Liver (tissue), 3 donors: ENCODE measurements at regions not wholly inside any gene's neighbourhood (a gene's known extent, or its start where the extent isn't known, plus 50 kb on each side); places are given as distances from the start of the nearest gene placed in this dataset.

ENCODE experiments used
- CTCF ChIP-seq: fragments of 150-350 bp; IDR thresholded peaks from 2 replicates; pipeline ENCODE4 v1.5.1; 2017; ENCODE audit warnings: improper control_type of control experiment, low read depth, low read length; ENCODE audit not compliant: missing input control
- EGR1 ChIP-seq, 2 donors: IDR thresholded peaks; 2 replicates each; pipeline ENCODE4 v1.6.1; 2016 to 2018; ENCODE audit warnings: antibody characterized with exemption in 2 of 2, low read depth in 2 of 2
- JUND ChIP-seq, 2 donors: IDR thresholded peaks; 2 replicates each; pipeline ENCODE4 v1.6.1; 2016; ENCODE audit warnings: antibody characterized with exemption in 2 of 2
- RAD21 ChIP-seq, 2 donors: IDR thresholded peaks; 2 replicates each; pipeline ENCODE4 v1.6.1; 2016; ENCODE audit warnings: antibody characterized with exemption in 2 of 2, mild to moderate bottlenecking in 2 of 2
- SP1 ChIP-seq: IDR thresholded peaks from 2 replicates; pipeline ENCODE4 v1.6.1; 2018; ENCODE audit warnings: antibody characterized with exemption, mild to moderate bottlenecking
- TAF1 ChIP-seq: conservative IDR thresholded peaks from 2 replicates; pipeline ENCODE4 v1.6.1; 2016; ENCODE audit warnings: antibody characterized with exemption, mild to moderate bottlenecking
- YY1 ChIP-seq: IDR thresholded peaks from 2 replicates; pipeline ENCODE4 v1.6.1; 2016; ENCODE audit warnings: antibody characterized with exemption, mild to moderate bottlenecking
- TF ChIP-seq, protein P1 (sequence below): IDR thresholded peaks from 2 replicates; pipeline ENCODE4 v1.6.1; 2016; ENCODE audit warnings: antibody characterized with exemption
- TF ChIP-seq, protein P2 (sequence below): IDR thresholded peaks from 2 replicates; pipeline ENCODE4 v1.6.1; 2016; ENCODE audit warnings: antibody characterized with exemption, mild to moderate bottlenecking
- TF ChIP-seq, protein P3 (sequence below): IDR thresholded peaks from 2 replicates; pipeline ENCODE4 v1.6.1; 2016; ENCODE audit warnings: antibody characterized with exemption
- donor health status: healthy.
- donor health status: healthy.

DNA sequence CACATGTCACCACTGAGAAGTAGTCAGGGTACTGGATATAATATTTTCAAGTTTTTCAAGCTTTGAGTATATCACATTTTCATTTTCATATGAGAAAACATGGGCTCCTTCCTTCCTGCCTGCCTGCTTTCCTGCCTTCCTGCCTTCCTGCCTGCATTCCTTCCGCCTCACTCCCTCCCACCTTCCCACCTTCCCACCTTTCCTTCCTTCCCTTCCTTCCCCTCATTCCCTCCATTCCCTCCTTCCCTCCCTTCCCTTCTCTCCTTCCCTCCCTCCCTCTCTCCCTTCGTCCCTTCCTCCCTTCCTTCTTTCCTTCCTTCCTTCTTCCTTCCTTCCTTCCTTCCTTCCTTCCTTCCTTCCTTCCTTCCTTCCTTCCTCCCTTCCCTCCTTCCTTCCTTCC lies 175.3 kb downstream of the HMHB1 start:
- TF ChIP-seq JUND (IDR thresholded peaks at IDR 0.05) (no peak), YY1 (no peak), CTCF (no peak), TAF1 (no peak), SP1 (no peak), RAD21 (IDR thresholded peaks at IDR 0.05) (no peak), EGR1 (IDR thresholded peaks at IDR 0.05; ENCODE audit: low read depth in 2 of 2) (no peak)
- TF ChIP-seq, protein P1, sequence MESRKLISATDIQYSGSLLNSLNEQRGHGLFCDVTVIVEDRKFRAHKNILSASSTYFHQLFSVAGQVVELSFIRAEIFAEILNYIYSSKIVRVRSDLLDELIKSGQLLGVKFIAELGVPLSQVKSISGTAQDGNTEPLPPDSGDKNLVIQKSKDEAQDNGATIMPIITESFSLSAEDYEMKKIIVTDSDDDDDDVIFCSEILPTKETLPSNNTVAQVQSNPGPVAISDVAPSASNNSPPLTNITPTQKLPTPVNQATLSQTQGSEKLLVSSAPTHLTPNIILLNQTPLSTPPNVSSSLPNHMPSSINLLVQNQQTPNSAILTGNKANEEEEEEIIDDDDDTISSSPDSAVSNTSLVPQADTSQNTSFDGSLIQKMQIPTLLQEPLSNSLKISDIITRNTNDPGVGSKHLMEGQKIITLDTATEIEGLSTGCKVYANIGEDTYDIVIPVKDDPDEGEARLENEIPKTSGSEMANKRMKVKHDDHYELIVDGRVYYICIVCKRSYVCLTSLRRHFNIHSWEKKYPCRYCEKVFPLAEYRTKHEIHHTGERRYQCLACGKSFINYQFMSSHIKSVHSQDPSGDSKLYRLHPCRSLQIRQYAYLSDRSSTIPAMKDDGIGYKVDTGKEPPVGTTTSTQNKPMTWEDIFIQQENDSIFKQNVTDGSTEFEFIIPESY: no peak
- TF ChIP-seq, protein P2, sequence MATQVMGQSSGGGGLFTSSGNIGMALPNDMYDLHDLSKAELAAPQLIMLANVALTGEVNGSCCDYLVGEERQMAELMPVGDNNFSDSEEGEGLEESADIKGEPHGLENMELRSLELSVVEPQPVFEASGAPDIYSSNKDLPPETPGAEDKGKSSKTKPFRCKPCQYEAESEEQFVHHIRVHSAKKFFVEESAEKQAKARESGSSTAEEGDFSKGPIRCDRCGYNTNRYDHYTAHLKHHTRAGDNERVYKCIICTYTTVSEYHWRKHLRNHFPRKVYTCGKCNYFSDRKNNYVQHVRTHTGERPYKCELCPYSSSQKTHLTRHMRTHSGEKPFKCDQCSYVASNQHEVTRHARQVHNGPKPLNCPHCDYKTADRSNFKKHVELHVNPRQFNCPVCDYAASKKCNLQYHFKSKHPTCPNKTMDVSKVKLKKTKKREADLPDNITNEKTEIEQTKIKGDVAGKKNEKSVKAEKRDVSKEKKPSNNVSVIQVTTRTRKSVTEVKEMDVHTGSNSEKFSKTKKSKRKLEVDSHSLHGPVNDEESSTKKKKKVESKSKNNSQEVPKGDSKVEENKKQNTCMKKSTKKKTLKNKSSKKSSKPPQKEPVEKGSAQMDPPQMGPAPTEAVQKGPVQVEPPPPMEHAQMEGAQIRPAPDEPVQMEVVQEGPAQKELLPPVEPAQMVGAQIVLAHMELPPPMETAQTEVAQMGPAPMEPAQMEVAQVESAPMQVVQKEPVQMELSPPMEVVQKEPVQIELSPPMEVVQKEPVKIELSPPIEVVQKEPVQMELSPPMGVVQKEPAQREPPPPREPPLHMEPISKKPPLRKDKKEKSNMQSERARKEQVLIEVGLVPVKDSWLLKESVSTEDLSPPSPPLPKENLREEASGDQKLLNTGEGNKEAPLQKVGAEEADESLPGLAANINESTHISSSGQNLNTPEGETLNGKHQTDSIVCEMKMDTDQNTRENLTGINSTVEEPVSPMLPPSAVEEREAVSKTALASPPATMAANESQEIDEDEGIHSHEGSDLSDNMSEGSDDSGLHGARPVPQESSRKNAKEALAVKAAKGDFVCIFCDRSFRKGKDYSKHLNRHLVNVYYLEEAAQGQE: no peak
- TF ChIP-seq, protein P3, sequence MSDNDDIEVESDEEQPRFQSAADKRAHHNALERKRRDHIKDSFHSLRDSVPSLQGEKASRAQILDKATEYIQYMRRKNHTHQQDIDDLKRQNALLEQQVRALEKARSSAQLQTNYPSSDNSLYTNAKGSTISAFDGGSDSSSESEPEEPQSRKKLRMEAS: no peak
